HG02678 (cell line): ENCODE measurements at regions not wholly inside any gene's neighbourhood (a gene's known extent, or its start where the extent isn't known, plus 50 kb on each side); places are given as distances from the start of the nearest gene placed in this dataset.

Experiments
- ATAC-seq: cut with Tn5 transposase; IDR thresholded peaks from one replicate; pipeline ENCODE4 v1.9.1; 2021; ENCODE audit warnings: mild to moderate bottlenecking, moderate library complexity; ENCODE audit not compliant: unreplicated experiment

GRCh38 chr17:77358801-77359200 is 218.0 kb downstream of the SEC14L1 start:
- no peak for ATAC-seq

GRCh38 chr17:77359236-77359635 is 218.5 kb downstream of the SEC14L1 start:
- ATAC-seq, result no peak

GRCh38 chr17:77361986-77362620 is 221.3 kb downstream of the SEC14L1 start:
- ATAC-seq, result no peak

GRCh38 chr17:77363821-77364361 is 223.1 kb downstream of the SEC14L1 start:
- ATAC-seq, result no peak

- no peak for ATAC-seq
Observed at GRCh38 chr17:77364381-77364911, 223.7 kb downstream of the SEC14L1 start.

- no peak for ATAC-seq
Observed at GRCh38 chr17:77364941-77365583, 224.3 kb downstream of the SEC14L1 start.

- no peak for ATAC-seq
Observed at GRCh38 chr17:77365584-77366186, 224.9 kb downstream of the SEC14L1 start.

- ATAC-seq, result no peak
Observed at GRCh38 chr17:77366206-77366557, 225.4 kb downstream of the SEC14L1 start.

GRCh38 chr17:77366558-77367245 is 225.9 kb downstream of the SEC14L1 start:
- peak; percentile 54 for ATAC-seq

GRCh38 chr17:77369544-77369971 is 228.8 kb downstream of the SEC14L1 start:
- ATAC-seq, result no peak

- no peak for ATAC-seq
Observed at GRCh38 chr17:77370586-77370985, 229.8 kb downstream of the SEC14L1 start.

GRCh38 chr17:77371117-77371887 is 230.5 kb downstream of the SEC14L1 start:
- no peak for ATAC-seq

- no peak for ATAC-seq
Observed at GRCh38 chr17:77371888-77372443, 231.2 kb downstream of the SEC14L1 start.

- peak; percentile 62 for ATAC-seq
Observed at GRCh38 chr17:77372444-77373298, 231.9 kb downstream of the SEC14L1 start.

GRCh38 chr17:77373299-77374169 is 232.8 kb downstream of the SEC14L1 start:
- ATAC-seq, result no peak

GRCh38 chr17:77374170-77374936 is 233.6 kb downstream of the SEC14L1 start:
- ATAC-seq, result peak; percentile 45

- ATAC-seq, result no peak
Observed at GRCh38 chr17:77375108-77375916, 234.5 kb downstream of the SEC14L1 start.
